HG02852 (cell line): ENCODE measurements at regions not wholly inside any gene's neighbourhood (a gene's known extent, or its start where the extent isn't known, plus 50 kb on each side); places are given as distances from the start of the nearest gene placed in this dataset.
"Not testable (repeated sequence)": the region's sequence is repeated elsewhere in the genome, so short reads cannot be mapped to it uniquely, and the experiment has no call there.

ENCODE experiments used
- ATAC-seq: cut with Tn5 transposase; IDR thresholded peaks from one replicate; pipeline ENCODE4 v1.9.1; 2021; ENCODE audit warnings: mild to moderate bottlenecking, moderate library complexity; ENCODE audit not compliant: unreplicated experiment

DNA sequence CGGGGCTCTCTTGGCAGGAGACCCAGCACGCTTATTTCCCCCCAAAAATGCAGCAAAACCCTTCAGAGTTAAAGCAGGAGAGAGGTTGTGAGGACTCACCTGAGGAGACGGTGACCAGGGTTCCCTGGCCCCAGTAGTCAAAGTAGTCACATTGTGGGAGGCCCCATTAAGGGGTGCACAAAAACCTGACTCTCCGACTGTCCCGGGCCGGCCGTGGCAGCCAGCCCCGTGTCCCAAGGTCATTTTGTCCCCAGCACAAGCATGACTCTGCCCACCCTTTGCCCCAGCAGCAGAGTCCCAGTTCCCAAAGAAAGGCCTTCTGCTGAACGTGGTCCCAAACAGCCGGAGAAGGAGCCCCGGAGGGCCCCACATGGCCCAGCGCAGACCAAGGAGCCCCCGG is 337.7 kb downstream of the TMEM121 start:
- no peak for ATAC-seq

DNA sequence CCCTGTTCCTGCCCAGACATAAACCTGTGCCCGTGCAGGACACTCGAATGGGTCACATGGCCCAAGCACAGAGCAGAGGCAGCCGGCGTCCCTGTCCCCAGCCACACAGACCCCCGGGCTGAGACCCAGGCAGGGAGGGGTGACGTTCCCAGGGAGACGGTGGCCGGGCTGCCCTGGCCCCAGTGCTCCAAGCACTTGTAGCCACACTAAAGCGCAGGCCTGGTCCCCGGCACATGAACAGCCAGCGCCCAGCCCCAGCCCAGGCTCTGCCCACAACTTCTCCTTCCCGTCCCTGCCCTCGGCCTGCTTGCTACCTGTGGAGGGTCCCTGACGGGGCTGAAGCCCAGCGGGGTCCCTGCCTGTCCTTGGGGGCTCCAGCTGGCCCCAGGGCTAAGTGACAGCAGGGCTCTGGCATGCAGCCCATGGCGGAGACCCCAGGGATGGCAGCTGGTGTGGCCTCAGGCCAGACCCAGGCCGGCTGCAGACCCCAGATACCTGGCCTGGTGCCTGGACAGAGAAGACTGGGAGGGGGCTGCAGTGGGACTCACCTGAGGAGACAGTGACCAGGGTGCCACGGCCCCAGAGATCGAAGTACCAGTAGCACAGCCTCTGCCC is 338.4 kb downstream of the TMEM121 start:
- ATAC-seq: no peak

DNA sequence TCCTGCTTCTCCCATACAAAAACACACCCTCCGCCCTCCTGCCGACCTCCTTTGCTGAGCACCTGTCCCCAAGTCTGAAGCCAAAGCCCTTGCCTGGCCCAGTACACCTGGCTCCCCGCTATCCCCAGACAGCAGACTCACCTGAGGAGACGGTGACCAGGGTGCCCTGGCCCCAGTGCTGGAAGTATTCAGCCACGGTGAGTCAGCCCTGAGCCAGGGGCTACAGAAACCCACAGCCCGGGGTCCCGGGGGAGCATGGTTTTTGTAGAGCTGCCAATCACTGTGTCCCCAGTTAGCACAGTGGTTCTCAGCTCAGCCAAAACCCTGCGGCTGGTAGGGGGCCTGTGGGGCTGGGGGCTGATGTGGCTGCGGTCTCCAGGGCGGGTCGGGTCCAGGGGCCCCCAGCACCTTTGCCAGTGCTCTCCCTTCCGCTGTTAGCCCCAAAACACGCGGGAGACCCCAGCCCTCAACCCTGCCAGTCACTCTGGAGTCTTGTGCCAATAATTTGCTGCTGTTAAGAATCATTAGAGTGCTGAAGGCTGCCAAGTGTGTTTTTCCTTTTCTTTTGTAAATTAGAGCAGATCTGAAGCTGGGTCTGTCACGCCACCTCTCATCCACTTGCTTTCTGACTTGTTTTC is 339.0 kb downstream of the TMEM121 start:
- ATAC-seq: no peak

DNA sequence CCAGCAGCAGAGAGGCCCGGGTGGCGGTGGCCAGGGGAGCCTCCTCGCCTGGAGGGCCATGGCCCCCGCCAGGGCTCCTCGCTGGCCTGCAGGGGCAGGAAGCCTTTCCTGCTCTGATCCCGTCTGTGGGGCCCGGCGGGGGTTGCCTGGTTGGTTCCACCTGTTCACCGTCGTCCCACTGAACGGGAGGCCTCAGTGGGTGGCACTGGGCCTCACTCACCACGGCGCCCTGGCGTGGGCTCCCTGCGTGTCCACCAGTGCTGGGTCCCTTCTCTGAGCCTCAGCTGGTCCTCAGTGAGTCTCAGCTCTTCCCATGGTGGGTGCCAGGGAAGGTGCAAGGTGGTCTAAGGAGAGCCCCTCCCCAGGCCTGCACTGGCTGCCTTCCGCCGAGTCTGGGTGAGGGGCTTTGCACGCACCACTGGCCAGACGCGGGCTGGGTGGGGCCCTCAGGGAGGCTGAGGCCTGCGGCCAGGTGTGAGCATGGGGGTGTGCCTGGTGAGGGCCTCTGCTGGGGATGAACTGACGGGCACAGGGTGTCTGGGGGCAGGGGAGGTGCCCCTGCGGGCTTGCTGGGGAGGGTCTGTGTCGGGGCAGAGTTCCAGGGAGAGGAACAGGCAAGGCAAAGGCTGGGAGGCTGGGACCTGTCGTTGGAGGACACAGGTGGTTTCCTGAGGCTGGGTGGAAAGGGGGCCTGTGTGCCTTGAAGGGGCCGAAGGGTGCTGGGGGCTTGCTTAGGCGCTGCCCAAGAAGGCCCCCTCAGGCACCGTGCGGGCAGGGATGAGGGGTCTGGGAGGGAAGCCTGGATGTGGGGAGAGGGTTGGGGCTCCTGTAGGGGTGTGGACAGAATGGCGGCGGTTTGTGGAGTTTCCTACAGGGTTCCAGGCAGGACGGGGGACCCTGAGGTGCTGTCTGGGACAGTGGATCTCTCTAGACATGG is 339.8 kb downstream of the TMEM121 start:
- no peak for ATAC-seq

DNA sequence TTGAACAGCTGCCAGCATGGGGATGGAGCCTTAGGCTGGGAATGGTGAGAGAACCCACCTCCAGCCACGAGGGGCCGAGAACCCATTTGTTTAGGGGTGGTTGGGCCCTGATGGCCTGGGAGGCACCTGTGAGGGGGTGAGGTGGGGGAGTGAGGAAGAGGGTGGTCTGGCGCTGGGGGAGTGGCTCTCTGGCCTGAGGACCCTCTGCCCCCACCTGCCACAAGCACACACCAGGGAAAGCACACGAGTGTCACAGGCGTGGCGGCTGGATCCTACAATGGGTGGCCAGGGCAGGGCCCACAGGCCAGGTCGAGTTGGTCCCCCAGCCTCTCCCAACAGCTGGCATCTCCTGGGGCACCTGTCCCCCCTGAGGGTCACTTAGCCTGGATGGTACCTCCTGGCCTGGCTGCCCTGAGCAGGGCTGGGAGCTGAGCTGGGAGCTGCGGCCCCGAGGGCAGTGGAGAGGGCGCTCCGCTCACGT is 340.5 kb downstream of the TMEM121 start:
- no peak for ATAC-seq

DNA sequence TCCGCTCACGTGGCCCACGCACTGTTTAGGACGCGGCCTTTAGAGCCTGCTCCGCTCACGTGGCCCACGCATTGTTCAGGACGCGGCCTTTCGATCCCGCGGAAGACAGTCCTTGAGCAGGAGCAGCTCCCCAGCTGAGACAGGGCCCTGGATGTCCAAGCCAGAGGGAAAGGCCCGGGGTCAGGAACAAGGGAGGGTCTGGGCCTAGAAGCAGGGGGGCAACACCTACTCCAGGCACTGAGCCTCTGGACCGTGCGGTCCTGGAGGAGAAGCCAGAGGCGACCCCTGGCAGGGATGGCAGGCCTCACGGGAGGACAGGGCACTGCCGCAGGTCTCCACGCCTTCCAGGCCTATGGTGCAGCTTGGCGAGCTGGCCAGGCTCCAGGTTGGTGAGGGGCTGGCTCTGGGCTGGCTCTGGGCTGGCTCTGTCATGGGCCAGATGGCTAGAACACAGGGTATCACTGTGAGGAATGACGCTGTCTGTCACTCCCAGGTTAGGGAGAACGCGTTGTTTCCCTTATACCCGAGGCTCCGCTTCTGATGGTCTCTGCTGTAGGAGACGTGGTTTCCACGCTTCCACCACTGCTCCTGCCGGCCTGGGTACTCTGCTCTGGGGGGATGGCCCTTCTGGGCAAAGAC is 341.7 kb downstream of the TMEM121 start:
- no peak for ATAC-seq

DNA sequence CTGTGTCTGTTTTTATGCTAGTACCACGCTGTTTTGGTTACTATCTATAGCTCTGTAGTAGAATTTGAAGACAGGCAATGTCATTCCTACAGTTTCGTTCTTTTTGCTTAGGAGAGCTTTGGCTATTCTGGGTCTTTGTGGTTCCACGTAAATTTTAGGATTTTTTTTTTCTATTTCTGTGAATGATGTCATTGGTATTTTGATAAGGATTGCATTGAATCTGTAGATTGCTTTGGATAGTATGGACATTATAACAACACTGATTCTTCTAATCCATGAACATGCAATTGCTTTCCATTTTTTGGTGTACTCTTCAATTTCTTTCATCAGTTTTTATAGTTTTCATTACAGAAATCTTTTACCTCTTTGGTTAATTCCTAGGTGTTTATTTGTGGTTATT is 345.2 kb downstream of the TMEM121 start:
- ATAC-seq: no peak

DNA sequence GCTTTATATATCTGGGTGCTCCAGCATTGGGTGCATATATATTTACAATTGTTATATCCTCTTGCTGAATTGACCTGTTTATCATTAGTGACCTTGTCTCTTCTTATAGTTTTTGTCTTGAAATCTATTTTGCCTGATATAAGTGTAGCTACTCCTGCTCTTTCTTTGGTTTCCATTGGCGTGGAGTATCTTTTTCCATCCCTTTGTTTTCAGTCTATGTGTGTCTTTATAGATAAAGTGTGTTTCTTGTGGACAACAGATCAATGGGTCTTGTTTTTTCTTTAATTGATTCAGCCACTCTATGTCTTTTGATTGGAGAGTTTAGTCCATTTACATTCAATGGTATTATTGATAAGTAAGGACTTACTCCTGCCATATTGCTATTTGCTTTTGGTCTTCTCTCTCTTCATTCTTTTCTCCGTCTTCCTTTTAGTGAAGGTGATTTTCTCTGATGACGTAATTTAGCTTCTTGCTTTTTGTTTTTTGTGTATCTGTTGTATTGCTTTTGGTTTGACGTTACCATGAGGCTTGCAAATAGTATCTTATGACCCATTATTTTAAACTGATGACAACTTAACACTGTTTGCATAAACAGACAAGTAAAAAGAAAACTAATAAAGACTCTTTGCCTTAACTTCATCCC is 347.6 kb downstream of the TMEM121 start:
- no peak for ATAC-seq

DNA sequence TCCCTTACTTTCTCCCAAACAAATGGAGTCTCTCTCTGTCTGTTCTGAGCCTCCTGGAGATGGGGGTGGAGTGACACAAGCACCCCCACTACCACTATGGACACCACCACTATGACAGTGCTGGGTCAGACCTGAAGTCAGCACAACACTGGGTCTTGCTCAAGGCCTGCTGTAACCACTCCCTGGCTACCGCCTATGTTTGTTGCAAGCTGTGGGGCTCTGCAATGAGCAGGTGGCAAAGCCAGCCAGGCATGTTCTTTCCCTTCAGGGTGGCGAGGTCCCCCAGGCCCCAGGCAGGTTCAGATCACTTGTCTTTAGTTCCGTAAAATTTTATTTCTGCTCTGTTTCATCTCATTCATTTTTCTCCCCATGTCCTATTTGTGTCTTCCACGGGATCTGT is 349.8 kb downstream of the TMEM121 start:
- ATAC-seq: no peak

DNA sequence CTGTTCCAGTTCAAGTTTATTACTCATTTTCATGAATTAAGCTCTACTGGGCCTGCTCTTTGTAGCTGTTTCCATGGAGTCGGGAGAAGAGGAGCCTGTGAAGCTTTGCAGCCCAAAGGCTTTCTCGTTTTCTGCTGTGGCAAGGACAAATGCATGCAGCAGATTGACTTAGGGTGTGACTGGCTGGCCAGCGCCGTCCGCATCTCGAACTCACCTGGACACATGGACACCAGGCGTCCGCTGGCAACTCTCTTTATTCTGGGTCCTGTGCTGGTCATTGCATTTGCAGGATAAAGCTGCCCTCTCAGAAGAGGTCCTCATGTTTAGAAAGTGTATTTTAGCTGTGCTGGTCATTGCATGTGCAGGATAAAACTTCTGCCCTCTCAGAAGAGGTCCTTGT is 350.4 kb downstream of the TMEM121 start:
- ATAC-seq: no peak

DNA sequence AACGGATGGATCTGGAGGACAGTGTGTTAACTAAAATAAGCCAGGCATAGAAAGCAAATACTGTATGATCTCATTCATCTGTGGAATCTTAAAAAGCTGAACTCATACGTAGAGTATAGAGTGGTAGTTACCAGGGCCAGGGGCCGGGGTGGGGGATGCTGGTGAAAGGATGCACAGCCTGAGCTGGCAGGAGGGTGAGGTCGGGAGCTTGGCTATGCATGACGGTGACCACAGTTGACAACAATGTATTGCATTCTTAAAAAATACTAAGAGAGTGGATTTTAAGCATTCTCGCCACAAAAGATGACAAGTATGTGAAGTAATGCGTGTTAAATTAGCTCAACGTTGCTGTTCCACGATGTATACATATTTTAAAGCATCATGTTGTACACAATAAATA is 351.3 kb downstream of the TMEM121 start:
- ATAC-seq: no peak

DNA sequence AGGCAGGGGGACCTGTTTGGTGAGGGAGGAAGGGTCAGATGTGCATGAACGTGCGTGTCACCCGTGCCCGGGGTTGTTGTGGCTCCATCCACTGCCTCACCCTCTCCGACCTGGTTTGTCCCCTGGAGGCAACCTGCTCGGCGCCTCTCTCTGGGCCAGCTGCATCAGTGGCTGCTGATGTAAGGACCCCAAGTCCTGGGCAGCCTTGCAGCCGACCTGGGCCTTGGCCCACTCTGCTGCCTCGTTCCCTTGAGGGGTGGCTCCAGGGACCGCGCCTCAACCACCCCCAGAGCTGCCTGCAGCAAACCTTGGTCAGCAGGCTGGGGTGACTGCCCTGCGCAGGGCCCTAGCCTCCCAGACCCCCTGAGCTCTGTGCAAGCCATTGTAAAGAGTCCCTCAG is 351.7 kb downstream of the TMEM121 start:
- no peak for ATAC-seq

DNA sequence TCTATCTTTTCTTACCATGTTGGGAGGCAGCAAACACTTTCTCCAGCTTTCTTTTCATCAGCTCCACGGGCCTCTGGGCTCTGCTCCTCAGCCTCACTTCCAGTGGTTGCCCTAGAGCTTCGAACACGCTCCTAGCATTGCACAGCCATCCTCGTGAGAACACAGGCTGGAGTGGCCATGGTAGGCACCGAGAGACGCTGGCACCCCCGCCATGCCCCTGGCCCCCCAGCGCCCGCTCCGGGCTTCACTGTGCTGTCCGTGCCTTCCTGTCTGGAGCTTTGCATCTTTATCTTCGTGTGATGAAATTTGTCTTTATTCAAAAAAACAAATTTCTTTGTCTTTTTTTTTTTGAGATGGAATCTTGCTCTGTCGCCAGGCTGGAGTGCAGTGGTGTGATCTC is 352.2 kb downstream of the TMEM121 start:
- ATAC-seq: no peak

DNA sequence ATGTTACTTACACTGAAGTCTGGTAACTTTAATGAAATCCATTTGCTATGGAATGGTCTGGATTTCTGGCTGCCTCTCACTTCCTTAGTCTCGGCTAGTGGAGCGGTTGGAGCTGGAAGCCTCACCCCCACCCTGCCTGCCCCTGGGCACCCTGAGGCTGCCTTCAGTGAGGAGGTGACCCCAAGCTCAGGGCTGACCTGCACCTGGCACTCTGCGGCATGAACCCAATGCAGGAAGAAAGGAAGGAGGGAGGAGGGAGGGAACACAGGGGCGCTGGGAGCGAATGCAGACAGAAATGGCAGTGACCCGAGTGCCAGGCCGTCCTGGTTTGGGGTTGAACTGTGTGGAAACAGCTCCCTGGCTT is 353.1 kb downstream of the TMEM121 start:
- no peak for ATAC-seq

DNA sequence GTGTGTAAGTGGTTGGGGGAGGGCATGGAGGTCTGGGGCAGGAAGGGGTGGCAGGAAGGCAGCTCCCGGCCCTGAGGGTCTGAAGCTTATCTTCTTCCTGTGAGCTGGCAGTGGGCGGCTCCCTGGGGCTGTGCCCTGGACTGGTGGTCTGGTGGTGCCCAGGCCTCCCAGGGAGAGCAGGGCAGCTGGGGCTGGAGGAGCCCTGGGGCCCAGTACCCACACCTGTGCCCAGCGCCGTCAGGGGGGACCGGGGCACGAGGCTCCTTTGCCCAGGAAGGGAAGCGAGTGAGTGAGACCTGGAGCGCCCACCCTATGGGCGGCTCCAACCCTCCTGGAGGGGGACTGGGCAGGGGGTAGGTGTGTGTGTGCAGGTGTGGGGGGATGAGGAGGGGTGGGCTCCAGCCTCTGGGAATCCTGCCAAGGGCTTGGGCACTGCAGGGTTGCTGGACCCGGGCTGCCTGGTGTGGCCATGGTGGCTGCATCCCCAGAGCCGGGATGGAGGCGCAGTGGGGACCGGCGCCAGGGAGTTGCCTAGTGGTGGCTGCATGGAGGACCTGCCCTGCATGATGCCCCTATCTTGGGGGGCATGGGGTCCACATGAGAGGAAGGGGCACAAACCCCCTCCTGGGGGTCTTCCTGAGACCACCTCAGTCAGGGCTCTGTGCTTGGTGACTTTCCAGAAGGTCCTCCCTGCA is 353.6 kb downstream of the TMEM121 start:
- ATAC-seq: no peak

DNA sequence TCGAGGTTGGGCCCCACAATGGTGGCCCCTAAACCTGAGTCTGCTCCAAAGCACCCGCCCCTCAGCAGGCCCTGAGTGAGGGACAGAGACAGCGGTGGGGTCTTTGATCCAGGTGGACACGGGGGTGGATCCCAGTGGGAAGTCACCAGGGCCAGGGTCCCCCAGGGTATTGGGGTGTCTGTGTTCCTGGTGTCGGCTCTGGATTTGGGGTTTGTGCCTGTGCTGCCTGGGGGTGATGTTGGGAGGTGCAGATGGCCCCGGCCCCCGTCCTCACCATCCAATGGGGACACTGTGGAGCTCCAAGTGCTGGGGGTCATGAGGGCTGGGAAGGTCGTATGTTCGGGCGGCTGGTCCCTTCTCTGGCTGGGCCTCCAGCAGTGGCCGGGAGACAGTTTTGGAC is 354.2 kb downstream of the TMEM121 start:
- ATAC-seq: no peak

DNA sequence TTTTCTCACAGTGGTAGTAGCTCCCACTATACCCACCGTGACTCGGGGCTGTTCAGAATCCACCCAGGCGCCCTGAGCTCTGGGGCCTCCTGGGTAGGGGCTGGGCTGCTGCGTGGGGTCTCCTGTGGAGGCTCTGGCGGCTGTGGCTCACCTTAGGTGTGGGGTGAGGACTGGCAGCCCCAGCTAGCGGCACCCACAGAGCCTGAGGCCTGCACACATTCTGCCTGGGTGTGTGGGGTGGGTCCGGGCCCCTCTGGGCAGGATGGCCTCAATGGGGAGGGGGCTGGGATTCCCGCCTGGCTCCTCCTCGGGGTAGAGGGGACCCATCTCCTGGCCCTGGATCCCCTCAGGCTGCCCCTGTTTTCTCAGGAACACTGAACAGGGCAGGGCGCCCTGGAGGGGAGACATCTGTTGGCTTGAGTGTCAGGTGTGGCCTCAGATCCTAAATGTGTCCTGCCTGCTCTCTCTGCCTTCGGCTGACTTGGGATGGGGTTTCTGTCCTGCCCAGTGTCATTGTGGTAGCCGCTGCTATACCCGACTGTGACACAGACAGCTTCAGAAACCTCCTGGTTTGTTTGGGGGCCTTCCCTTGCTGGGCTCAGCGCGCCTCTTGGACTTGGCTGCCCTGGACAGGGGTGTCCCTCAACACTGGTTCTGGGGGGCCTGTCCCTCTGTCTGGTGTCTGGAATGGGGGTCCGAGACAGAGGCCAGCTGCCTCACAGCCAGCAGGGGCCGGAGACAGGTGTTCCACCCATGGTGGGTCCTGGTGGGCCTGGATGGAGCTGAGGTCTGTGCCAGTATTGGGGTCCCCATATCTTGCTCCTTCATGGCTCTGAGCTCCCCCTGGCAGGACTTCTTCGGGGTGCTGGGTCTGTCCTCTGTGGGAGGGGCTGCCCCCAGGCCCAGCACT is 354.9 kb downstream of the TMEM121 start:
- ATAC-seq: no peak

DNA sequence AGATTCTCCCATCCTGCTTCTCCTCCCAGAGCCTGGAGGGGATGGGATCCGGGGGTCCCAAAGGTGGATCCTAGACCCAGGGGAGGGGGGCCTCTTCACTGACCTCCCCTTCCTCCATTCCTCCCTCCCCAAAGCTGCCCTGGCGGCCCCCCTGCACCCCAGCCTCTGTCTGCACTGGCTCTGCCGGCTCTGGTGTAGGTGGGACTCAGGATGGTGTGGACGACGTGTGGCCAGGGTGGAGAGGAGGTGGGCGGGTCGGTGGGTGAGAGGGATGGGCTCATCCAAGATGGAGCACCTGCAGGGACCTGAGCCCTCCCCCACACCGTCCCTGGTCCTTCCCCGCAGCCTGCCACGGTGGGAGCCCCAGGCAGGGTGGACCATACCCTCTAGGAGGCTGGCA is 355.6 kb downstream of the TMEM121 start:
- not testable (repeated sequence) for ATAC-seq

DNA sequence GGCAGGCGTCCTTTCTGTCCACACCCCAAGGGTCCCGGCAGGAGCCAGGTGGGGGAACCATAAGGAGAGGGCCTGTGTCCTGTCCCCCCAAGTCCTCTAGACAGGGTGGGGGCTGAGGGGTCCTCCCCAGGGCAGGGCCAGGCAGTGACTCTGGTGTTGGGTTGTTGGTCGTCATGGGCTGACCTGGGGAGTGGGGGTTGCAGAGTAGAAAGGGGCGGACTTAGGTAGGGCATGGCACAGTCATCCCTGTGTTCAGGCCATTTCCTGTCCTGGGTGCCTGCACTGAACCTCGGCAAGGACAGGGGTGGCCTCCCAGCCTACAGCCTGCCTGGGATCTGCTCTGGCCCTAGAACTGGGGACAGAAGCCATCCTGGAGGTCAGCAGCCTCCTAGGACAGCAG is 356.2 kb downstream of the TMEM121 start:
- ATAC-seq: no peak
